ENCODE measurements at regions not wholly inside any gene's neighbourhood (a gene's known extent, or its start where the extent isn't known, plus 50 kb on each side); places are given as distances from the start of the nearest gene placed in this dataset.

DNA sequence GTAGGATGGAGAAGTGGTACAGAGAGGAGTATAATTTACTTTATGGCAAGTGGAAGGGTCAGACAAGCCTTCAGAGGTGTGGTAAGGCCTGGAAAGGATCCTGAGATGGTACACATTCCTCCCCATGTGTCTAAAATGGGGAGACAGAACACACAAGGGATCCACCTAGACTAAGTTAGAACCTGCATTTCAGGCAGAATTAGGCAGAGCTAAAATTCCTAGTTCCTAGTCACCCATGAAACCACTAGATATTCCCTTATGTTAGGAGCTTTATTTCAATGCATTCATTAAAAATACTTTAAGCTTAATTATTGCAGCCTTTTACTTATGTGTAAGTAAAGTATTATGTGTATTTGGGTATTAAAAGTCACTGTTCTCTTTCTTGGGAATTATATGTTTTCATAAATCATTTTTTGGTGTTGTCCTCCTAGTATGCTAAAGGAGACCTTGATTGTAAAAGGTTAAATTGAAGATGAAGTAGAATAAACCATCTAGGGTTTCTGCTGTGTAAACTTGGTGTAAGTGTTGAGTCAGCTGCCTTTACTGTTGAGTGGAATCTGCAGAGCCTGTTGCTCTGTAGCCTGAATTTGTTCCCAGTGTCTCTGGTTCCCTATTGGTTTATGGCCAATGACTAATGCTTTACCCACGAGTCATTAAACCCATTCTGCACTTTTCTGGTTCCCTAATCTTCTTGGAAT lies 423.2 kb downstream of the ATP23 start:
- no peaks in the 10 kb centered on the region for H3K4me1 ChIP-seq (ENCODE audit: insufficient read depth, low read length)
- no peaks in the 10 kb centered on the region for H3K36me3 ChIP-seq (ENCODE audit: insufficient read depth, low read length)

DNA sequence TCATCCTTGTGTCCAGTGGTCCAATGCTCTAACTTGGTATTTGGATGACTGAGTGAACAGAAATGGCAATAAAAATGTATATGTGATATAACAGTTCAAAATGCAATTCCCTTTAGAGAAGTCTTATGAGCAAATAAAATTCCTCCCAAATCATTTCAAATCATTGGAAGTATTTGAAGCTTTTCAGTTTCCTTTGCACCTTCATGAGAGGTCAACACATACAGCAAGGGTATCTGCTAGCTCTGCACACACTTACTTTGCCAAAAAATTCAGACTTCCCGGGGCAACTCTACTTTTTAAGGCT lies 423.7 kb downstream of the ATP23 start:
- Histone ChIP-seq H3K27me3 (ENCODE audit: insufficient read depth, low read length) (no peaks in the 10 kb centered on the region), H2AFZ (ENCODE audit: low read depth, low read length) (no peak overlapping the region), H3K4me3 (ENCODE audit: low read length) (no peak overlapping the region), H3K9me3 (ENCODE audit: low read length) (no peaks in the 10 kb centered on the region), H3K36me3 (ENCODE audit: insufficient read depth, low read length) (no peaks in the 10 kb centered on the region), H3K4me1 (ENCODE audit: insufficient read depth, low read length) (no peaks in the 10 kb centered on the region)

More for the DNA sequence above, 423.2 kb downstream of the ATP23 start:
- no peaks in the 10 kb centered on the region for H3K9me3 ChIP-seq (ENCODE audit: low read length)
- no peaks in the 10 kb centered on the region for H3K27me3 ChIP-seq (ENCODE audit: insufficient read depth, low read length)
- no peak overlapping the region for H3K4me3 ChIP-seq (ENCODE audit: low read length)
- no peak overlapping the region for H2AFZ ChIP-seq (ENCODE audit: low read depth, low read length)

DNA sequence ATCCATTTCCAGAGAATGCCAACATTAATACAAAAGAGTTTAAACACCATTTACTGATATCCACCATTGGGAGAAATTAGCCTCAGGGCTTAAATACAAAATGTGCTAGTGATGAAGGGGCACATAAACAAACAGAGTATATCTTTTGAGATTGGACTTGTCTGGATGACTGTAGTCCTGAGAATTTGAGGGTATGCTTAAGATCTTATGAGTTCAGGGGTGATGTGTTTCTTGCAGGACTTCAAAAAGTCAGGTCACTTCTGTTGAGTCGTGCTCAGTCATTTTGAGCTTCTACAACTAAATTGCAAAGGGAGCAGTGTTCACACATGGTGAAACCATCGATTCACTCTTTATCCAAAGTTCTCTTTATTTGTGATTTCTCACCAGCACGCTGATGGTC lies 425.7 kb downstream of the ATP23 start:
- H3K27me3 ChIP-seq (ENCODE audit: insufficient read depth, low read length), result no peaks in the 10 kb centered on the region
- no peak overlapping the region for H3K4me3 ChIP-seq (ENCODE audit: low read length)
- no peak overlapping the region for H2AFZ ChIP-seq (ENCODE audit: low read depth, low read length)
- no peaks in the 10 kb centered on the region for H3K4me1 ChIP-seq (ENCODE audit: insufficient read depth, low read length)
- H3K36me3 ChIP-seq (ENCODE audit: insufficient read depth, low read length), result no peaks in the 10 kb centered on the region
- no peaks in the 10 kb centered on the region for H3K9me3 ChIP-seq (ENCODE audit: low read length)

DNA sequence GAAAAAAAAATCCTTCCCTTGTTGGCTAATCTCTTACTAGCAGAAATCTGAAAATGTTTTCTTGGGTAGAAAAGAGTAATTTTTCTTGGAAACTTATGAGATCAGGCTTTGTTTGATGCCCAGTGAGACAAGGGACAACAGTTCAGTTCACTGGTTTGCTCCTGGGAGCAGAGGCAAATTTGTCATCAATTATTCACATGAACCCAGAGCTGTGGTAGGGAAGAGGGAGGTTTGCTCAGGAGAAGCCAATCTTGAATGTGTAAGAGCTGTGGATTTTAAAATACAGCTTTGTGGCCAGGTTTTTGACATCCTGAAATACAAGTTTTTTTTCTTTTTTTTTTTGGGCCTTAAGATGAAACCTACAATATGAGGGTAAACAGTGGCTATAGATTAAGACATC lies 426.6 kb downstream of the ATP23 start:
- Histone ChIP-seq H3K4me3 (ENCODE audit: low read length) (no peak overlapping the region), H3K36me3 (ENCODE audit: insufficient read depth, low read length) (no peaks in the 10 kb centered on the region), H3K9me3 (ENCODE audit: low read length) (no peaks in the 10 kb centered on the region), H3K27me3 (ENCODE audit: insufficient read depth, low read length) (no peaks in the 10 kb centered on the region), H3K4me1 (ENCODE audit: insufficient read depth, low read length) (no peaks in the 10 kb centered on the region), H2AFZ (ENCODE audit: low read depth, low read length) (no peak overlapping the region)

DNA sequence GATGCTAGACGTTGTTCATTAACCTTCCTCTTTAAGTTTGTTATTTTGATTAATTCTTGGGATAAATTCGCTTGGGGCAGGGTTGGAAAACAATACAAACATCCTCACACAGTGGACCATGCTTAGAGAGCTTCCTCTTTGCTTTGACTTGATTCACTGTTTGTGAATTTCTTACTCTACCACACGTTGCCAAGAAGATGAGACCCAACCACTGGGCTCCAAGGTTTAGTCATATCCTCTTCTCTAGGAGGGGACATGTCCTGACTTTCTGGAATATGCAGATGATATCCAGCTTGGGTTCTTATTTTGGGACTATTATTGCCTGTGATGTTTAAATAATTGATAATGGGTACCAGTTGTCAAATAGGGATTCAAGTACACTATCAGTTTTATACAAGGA lies 428.2 kb downstream of the ATP23 start:
- Histone ChIP-seq H3K4me3 (ENCODE audit: low read length) (no peak overlapping the region), H3K27me3 (ENCODE audit: insufficient read depth, low read length) (no peaks in the 10 kb centered on the region), H3K36me3 (ENCODE audit: insufficient read depth, low read length) (no peaks in the 10 kb centered on the region), H3K9me3 (ENCODE audit: low read length) (no peaks in the 10 kb centered on the region), H2AFZ (ENCODE audit: low read depth, low read length) (no peak overlapping the region), H3K4me1 (ENCODE audit: insufficient read depth, low read length) (no peaks in the 10 kb centered on the region)

DNA sequence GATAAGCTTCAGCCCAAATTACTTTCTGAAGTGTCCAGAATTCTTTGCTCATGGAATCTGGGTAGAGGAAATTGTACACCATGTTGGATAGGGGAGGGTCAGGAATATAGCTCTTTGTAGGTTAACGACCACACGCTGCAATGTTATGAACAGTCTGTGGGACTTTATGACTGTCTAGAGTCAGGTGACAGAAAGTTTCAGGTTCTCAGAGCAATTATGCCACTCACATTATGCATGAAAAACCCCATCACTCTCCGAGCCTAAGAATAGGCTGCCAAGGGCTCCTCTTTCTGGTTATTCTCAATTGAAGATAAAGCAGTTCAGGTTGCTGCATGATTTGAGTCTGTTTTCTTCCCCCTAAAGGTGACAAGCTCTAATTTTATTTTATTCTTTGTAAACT lies 430.9 kb downstream of the ATP23 start:
- no peaks in the 10 kb centered on the region for H3K36me3 ChIP-seq (ENCODE audit: insufficient read depth, low read length)
- no peak overlapping the region for H3K4me3 ChIP-seq (ENCODE audit: low read length)
- no peaks in the 10 kb centered on the region for H3K4me1 ChIP-seq (ENCODE audit: insufficient read depth, low read length)
- H2AFZ ChIP-seq (ENCODE audit: low read depth, low read length), result no peak overlapping the region
- H3K9me3 ChIP-seq (ENCODE audit: low read length), result no peaks in the 10 kb centered on the region
- no peaks in the 10 kb centered on the region for H3K27me3 ChIP-seq (ENCODE audit: insufficient read depth, low read length)

DNA sequence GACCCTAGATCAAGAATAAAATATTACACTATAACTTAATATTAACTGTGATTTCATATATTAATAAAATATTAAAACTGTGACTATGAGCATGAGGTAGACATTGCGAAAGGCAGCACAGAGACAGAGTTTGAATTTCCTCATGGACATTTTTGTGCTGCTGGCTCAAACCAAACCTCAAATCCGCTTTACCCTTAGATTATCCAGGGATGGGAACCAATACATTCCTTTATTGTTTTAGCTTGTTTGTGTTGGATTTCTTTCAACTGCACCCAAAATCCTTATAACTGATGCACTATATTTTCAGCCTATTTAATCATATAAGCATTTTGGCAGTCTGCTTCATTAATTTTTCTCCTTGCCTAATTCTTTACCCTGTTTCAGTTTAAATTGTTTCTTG lies 436.7 kb downstream of the ATP23 start:
- H3K27me3 ChIP-seq (ENCODE audit: insufficient read depth, low read length), result no peaks in the 10 kb centered on the region
- H3K4me1 ChIP-seq (ENCODE audit: insufficient read depth, low read length), result no peaks in the 10 kb centered on the region
- H2AFZ ChIP-seq (ENCODE audit: low read depth, low read length), result no peak overlapping the region
- H3K36me3 ChIP-seq (ENCODE audit: insufficient read depth, low read length), result no peaks in the 10 kb centered on the region
- no peak overlapping the region for H3K4me3 ChIP-seq (ENCODE audit: low read length)
- H3K9me3 ChIP-seq (ENCODE audit: low read length), result no peaks in the 10 kb centered on the region

DNA sequence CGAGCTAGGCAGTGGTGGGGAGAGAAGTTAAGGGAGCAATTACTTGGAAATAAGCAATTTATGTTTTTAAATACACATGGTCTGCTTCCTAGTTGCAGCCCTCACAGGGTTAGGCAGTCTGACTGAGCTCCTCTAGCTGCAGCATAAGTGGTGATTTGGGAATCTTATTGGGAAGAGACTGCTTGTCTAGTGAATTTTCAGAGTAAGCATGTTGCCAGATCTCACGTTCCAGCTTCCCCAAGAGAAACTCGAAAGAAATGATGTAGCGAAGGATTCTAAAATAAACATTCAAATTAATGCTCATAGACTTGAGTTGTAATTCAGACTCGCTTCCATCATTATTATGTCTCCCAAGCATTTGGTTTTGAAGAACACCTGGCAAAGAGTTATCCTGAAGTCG lies 440.2 kb downstream of the ATP23 start:
- H3K27me3 ChIP-seq (ENCODE audit: insufficient read depth, low read length), result no peaks in the 10 kb centered on the region
- no peak overlapping the region for H2AFZ ChIP-seq (ENCODE audit: low read depth, low read length)
- no peaks in the 10 kb centered on the region for H3K4me1 ChIP-seq (ENCODE audit: insufficient read depth, low read length)
- no peak overlapping the region for H3K4me3 ChIP-seq (ENCODE audit: low read length)
- H3K36me3 ChIP-seq (ENCODE audit: insufficient read depth, low read length), result no peaks in the 10 kb centered on the region
- H3K9me3 ChIP-seq (ENCODE audit: low read length), result no peaks in the 10 kb centered on the region

DNA sequence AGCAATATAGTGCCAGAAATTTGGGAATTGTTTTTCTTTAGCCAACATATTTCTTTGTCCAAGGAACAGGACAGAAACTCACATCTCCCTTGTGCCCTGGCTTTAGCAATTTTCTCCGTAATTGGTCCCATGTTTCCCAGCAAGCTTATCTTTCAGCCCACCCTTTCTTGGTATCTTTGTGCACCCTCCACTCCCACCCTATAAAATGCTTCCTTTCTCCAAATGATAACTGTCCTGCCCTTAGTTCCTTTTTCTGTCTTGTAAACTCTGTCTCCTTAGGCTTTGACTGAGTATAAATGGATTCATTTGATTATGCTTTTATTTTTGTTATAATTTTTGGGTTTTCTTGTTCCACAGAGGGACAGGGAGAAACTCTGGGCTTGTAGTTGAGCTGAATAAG lies 442.8 kb downstream of the ATP23 start:
- Histone ChIP-seq H3K36me3 (ENCODE audit: insufficient read depth, low read length) (no peaks in the 10 kb centered on the region), H3K27me3 (ENCODE audit: insufficient read depth, low read length) (no peaks in the 10 kb centered on the region), H2AFZ (ENCODE audit: low read depth, low read length) (no peak overlapping the region), H3K9me3 (ENCODE audit: low read length) (no peaks in the 10 kb centered on the region), H3K4me3 (ENCODE audit: low read length) (no peak overlapping the region), H3K4me1 (ENCODE audit: insufficient read depth, low read length) (no peaks in the 10 kb centered on the region)

DNA sequence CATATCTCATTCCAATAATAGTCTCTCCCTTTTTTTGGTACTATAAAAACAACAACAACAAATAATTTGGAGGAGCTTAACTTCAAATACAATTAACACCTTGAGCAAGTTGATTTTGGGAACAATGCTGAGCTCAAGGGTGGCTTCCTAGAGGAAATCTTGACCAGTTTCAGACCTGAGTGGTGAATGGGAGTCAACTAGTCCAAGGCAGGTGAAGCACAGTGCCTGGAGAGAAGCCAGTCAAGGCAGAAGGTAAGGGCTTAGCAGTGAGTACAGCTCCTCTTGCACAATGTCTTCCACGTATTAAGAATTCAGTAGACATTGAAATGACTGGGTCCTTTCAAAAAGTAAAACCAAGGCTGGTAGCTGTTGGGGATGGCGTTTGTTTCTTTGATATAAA lies 444.8 kb downstream of the ATP23 start:
- Histone ChIP-seq H3K36me3 (ENCODE audit: insufficient read depth, low read length) (no peaks in the 10 kb centered on the region), H2AFZ (ENCODE audit: low read depth, low read length) (no peak overlapping the region), H3K4me3 (ENCODE audit: low read length) (no peak overlapping the region), H3K4me1 (ENCODE audit: insufficient read depth, low read length) (no peaks in the 10 kb centered on the region), H3K9me3 (ENCODE audit: low read length) (no peaks in the 10 kb centered on the region), H3K27me3 (ENCODE audit: insufficient read depth, low read length) (no peaks in the 10 kb centered on the region)

DNA sequence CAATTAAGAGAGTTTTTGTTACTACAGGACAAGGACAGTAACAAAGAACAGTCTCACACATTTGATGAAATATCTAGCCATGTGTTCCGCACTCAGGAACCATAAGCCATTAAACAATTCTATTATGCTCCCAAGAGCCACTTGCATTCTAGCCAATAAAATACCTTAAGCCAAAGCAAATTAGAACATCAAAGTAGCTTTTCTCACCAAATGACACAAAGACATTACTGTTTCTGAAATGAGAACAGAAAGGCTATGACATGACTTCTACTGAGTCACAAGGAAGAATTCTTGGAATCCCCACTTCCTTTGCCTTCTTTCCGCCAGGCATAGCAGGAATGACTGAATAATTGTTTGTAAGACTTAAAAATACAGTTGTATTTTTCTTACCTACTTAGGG lies 445.8 kb downstream of the ATP23 start:
- Histone ChIP-seq H3K36me3 (ENCODE audit: insufficient read depth, low read length) (no peaks in the 10 kb centered on the region), H3K4me3 (ENCODE audit: low read length) (no peak overlapping the region), H3K9me3 (ENCODE audit: low read length) (no peaks in the 10 kb centered on the region)

DNA sequence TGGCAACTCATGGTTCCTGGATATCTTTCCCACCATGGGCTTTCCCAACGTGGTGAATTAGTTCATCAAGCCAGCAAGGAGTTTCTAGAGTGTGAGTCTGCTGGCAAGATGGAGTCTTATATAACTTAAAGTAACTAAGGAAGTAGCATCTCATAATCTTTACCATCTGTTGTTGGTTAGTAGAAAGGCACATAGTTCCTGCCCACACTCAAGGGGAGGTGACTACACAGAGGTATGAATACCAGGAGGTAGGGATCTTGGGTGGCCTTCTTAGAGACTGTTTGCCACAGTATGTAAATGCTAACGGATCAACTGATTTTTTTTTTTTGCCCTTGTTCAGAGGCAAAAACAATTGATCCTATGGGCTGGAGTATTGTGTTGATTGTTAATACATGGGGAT lies 446.9 kb downstream of the ATP23 start:
- no peaks in the 10 kb centered on the region for H3K4me1 ChIP-seq (ENCODE audit: insufficient read depth, low read length)
- no peaks in the 10 kb centered on the region for H3K36me3 ChIP-seq (ENCODE audit: insufficient read depth, low read length)
- H3K27me3 ChIP-seq (ENCODE audit: insufficient read depth, low read length), result no peaks in the 10 kb centered on the region
- no peaks in the 10 kb centered on the region for H3K9me3 ChIP-seq (ENCODE audit: low read length)
- H2AFZ ChIP-seq (ENCODE audit: low read depth, low read length), result no peak overlapping the region
- H3K4me3 ChIP-seq (ENCODE audit: low read length), result no peak overlapping the region

More for the DNA sequence above, 445.8 kb downstream of the ATP23 start:
- no peaks in the 10 kb centered on the region for H3K4me1 ChIP-seq (ENCODE audit: insufficient read depth, low read length)
- H3K27me3 ChIP-seq (ENCODE audit: insufficient read depth, low read length), result no peaks in the 10 kb centered on the region
- no peak overlapping the region for H2AFZ ChIP-seq (ENCODE audit: low read depth, low read length)

DNA sequence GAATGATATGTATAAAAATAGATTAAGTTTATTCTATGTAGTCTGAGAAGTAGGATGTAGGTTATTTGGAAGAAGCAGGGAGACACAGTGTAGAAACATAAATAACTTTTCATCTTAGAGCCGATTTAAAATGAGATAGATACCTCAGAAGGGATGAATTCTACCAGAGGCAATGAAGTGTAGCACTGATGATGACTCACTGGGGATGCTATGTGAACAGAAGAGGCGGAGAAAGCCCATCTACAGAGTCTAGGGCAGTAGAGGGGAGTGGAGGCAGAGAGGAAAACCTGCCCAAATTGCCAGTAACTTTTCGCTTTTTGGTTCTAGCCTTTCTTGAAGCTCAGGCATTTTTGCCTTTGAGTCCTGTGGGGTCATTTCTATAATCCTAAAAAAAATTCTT lies 451.8 kb downstream of the ATP23 start:
- Histone ChIP-seq H3K9me3 (ENCODE audit: low read length) (no peaks in the 10 kb centered on the region), H3K4me3 (ENCODE audit: low read length) (no peak overlapping the region), H3K36me3 (ENCODE audit: insufficient read depth, low read length) (no peaks in the 10 kb centered on the region), H3K27me3 (ENCODE audit: insufficient read depth, low read length) (no peaks in the 10 kb centered on the region), H3K4me1 (ENCODE audit: insufficient read depth, low read length) (no peaks in the 10 kb centered on the region), H2AFZ (ENCODE audit: low read depth, low read length) (no peak overlapping the region)

DNA sequence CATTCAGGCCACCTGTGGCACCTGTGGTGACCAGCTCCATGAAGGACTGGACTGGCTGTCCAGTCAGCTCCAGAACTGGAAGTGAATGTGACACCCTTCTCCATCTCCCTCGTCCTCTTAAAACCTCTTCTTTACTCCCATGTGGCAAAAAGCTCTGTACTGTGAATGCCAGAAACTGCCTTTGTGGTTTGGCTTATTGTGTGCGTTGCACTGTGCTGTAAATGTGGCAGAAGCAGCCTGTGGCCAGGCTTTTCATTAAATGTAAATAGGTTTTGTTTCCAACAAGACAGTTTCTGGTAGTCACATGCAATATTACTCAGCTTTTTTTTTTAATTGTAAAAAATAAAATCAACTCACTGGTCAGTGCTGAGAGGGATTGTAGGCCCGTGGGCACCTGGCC lies 453.7 kb downstream of the ATP23 start:
- Histone ChIP-seq H3K4me1 (ENCODE audit: insufficient read depth, low read length) (no peaks in the 10 kb centered on the region), H3K27me3 (ENCODE audit: insufficient read depth, low read length) (no peaks in the 10 kb centered on the region), H3K4me3 (ENCODE audit: low read length) (no peak overlapping the region), H3K9me3 (ENCODE audit: low read length) (no peaks in the 10 kb centered on the region), H2AFZ (ENCODE audit: low read depth, low read length) (no peak overlapping the region), H3K36me3 (ENCODE audit: insufficient read depth, low read length) (no peaks in the 10 kb centered on the region)

Data from neuron (in vitro differentiated cells).